GM21515 (cell line): ENCODE measurements at regions not wholly inside any gene's neighbourhood (a gene's known extent, or its start where the extent isn't known, plus 50 kb on each side); places are given as distances from the start of the nearest gene placed in this dataset.
"Not testable (repeated sequence)": the region's sequence is repeated elsewhere in the genome, so short reads cannot be mapped to it uniquely, and the experiment has no call there.

Experiments
- ATAC-seq: cut with Tn5 transposase; IDR thresholded peaks from one replicate; pipeline ENCODE4 v1.9.1; 2021; ENCODE audit not compliant: unreplicated experiment

DNA sequence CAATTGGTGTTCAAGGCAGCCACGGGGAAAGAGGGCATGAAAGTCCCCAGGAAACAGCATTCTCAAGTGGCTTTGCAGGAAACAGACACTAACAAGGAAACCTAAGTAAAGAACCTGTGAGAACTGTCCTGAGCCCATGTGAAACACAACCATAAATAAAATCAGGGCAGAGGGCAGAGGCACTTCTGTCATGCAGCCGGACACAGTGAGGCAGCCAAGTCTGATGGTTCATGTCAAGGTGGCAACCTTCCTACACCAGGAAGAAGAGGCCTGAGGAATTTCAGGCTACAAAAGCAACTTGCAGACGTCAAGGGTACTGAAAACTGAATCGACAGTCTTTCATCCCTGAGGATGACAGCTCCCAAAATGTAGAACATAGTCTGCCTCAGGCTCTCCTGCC, 458.2 kb upstream of the NPVF start:
- no peak for ATAC-seq

DNA sequence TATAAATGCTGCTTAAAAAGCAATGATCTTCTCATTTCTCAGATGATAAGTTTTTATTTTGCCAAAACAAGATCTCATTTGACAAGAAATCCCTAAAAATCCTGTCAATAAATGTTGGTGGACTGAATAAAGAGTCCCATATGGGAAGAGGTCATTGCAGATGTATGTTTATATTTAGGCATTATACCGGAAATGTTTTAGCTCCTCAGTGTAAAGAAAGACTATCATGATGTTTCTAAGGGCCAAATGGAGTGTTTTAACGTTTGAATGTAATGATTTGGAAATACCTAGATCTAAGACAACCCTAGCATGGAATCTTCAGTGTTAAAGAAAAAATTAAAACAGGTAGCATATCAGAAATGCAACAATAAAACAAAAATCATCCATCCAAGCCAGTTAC, 457.8 kb upstream of the NFE2L3 start:
- no peak for ATAC-seq

DNA sequence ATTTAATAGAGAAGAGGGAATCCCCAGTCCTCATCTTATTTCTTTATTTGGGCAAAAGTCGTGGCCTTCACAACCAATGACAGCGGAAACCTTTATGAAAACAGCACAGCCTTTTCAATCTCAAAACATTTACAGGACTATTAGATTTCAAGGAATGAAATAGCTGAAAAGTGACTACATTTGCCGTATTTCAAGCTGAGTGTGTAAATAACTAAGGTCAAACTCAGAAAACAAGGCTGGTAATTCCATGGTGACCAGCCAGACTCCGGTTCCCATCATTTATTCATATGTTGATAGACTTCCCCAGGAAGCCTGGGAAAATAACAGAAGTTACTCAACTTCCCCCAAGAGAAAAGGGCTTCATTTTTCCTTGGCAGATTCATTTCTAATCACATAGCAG, 457.3 kb upstream of the NFE2L3 start:
- no peak for ATAC-seq

DNA sequence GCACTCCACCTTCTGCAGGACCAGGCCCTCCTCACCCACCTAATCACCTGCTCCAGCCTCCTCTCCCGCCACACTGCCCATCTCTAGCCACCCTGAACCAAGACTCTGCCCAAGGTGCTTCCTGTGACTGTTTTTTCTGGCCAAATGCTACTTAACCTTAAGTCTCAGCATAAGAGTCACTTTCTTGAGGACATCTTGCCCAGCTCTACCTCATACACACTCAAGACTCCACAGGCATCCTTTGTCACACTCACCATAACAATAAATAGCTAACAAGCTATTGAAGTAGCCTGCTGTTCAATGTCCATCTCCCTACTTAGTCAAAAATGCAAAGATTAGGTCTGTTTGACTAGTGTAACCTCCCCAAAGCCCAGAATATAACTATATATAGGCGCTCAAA, 455.4 kb upstream of the NFE2L3 start:
- ATAC-seq: no peak

DNA sequence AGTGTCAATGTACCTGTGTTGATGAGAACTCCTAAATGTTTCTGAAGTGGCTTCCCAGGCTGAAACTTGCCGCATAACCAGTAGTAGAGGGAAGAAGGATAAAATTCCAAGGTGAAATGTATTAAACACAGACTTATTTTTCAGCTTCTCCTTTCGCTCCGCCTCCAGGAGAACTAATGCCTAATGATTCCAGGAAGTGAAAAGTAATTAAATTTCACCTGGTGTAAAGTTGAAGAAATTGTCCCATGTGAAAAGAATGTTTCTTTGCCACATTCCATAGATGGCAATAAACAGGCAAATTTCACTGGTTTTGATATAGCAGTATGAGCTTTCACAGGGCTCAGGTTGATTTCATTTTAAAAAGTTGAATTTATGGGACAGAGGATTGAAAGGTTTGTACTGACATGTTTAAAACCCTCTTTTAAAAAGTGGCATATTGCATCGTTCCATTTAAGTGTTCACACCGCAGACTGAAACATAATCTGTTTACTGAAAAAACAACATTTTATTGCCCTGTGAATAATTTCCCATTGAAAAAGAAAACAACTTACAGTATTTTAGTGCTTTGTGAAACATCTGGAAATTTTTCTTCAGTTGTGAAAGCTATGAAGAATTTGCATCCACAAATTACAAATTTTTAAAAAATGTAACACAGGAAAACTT, 453.4 kb upstream of the NFE2L3 start:
- no peak for ATAC-seq

DNA sequence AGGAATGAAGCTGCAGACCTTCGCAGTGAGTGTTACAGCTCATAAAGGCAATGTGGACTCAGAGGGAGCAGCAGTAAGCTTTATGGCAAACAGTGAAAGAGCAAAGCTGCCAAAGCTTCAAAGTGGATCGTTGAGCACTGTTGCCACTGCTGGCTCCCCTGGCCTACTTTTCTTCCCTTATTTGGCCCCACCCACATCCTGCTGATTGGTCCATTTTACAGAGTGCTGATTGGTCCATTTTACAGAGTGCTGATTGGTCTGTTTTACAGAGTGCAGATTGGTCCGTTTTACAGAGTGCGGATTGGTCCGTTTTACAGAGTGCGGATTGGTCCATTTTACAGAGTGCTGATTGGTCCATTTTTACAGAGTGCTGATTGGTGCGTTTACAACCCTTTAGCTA, 451.9 kb upstream of the NFE2L3 start:
- not testable (repeated sequence) for ATAC-seq

DNA sequence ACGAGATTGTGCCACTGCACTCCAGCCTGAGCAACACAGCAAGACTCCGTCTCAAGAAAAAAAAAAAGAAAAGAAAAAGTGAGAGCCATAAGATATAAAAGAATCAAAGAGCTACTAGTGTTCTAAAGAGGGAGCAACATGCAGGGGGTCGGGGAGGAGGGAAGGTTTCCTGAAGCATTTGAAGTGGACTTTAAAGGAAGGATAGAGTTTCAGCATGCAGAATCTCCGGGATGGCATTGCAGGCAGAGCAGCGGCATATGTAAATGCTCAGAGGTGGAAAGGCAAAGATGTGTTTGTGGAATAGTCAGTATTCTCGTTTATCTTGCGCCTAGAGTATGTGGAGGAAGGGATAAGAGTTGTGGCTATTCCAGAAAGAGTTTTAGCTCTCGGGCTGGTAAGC, 447.6 kb upstream of the NFE2L3 start:
- ATAC-seq: no peak

DNA sequence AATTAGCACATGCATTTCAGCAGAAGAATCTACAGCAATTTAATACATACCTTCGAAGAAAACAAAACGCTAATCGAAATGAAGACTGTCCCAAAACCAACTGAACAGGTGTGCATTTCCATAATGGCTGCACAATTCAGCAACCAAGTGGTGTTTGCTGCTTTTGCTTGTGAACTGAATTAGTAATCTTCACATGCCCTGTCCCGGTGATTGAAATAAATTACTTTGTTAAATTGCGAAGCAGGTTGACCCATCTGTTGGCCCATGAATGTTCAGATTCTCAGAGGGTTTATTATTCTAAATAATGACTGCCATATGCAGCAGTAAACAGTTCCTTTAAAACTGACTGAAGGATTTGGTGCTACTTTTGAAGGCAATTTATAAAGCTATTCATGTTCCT, 445.2 kb upstream of the NFE2L3 start:
- no peak for ATAC-seq

DNA sequence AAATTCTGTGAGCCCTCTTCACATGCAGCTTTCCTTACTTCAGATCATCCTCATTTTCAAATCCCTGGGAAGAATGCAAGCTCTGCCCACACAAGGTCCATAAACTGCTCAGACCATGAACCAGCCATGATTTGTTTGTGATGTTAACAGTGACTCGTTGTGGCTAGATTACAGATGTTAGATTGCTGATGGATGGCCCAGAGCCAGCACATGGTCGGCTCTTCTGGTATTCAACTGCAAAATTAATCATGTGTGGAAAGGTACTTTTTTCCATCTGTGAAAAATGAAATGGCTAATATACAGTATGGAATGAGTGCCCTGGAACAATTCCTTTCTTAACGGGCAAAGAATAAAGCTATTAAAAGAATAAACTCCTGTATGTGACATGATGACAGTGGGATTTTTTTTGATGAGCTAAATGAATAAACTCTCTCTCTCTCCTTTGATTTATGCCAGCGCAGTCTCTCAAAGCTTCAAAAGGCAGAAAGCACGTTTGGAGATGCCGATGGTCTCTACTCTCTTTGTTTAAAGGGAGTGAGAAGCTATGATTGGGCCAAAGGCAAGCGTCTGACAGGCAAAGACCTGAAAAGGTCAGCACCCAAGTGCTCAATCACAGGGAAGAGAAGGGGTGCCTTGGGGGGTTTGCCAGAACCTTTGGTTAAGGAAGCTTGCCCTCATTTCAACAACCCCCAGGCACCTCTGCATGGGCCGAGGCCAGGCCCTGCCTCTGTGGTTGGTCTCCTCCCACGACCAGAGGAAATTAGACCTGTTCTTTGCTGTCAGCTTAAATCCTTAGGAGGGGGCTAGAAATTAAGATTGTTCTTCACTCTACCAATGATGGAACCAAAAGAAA, 444.0 kb upstream of the NFE2L3 start:
- no peak for ATAC-seq

DNA sequence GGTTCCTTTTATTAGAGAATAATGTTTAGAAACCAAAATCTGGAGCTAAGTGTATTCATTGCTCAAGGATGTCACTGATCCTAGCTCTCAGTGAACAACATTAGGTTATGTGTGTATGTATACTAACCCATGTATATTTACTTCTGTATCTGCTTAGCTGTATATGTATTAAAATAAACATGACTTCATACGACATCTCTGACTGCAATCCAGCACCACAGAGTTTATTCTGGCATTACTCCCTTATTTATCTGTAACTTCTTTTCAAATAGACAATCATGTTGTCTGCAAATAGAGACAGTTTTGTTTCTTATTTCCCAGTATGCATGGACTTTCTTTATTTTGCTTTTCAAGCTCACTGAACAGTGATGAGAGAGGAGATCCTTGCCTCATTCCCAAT, 441.0 kb upstream of the NFE2L3 start:
- ATAC-seq: no peak

DNA sequence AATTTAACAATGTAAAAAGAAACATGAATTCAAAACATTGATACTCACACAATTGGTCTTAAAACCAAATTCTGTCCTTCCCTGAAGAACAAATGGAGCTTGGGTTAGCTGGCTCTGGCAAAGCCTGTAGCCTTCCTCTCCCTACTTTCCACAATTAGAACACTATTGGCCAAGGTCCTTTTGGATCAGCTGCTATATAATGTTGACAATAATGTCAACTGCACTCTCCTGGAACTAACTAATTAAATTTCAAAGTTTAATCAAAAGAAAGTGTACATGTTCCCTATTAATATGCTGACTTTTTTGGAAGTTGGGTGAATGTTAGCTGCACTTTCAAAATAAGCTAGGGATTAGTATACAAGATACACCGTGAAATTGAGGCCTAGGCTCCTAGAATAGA, 440.1 kb upstream of the NFE2L3 start:
- ATAC-seq: no peak

DNA sequence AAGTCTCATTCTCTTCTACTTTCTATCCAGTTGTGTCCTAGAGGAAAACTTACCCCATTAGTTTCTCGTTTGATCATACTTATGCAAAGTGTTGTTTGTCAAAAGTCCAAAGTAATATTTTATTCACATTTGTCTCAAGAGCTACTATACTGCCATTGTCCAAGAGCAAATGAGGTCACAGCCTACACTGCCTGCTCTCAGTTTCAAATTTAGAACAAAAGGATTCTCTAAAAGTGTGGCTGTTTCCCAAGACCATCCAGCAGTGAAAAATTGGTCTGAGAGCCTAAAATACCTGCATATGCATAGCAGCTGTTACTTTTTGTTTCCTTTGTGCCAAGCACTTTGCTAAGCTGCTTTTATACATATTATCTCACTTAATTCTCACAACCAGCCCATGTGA, 439.5 kb upstream of the NFE2L3 start:
- ATAC-seq: no peak

DNA sequence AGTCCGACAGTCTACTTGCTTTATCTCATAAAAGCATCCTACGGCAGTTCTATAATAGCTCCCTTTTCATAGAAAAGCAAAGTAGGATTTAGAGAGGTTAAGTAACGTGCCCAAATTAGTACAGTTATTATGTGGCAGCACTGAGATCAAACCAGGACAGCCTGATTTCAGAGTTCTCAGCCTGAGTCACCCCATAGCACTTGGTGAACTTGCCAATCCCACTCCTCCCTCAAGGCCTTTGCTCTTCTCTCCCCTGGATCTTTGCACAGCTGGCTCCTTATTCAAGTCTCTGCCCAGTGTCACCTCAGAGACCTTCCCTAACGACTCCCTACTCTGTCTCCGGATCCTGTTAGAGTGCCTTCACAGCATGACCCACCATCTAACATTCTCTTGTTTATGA, 438.0 kb upstream of the NFE2L3 start:
- ATAC-seq: no peak

DNA sequence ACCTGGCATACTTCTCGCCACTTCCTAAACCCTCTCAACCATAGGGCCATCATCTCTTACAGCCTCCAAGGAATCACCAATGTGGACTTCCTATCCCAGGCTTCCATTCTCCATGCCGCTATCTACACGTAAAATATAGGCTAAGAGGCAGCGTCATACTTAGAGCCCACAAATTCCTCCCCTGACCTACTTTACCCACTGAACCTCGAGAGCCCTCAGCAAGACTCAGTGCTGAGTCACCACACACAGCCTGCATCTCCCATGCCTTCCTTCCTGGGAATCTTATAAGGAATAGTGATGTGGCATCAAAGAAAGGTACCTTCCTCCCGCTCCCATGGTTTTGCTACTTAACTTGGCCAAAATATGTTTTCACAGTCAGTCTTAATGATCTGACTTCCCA, 435.6 kb upstream of the NFE2L3 start:
- ATAC-seq: no peak

DNA sequence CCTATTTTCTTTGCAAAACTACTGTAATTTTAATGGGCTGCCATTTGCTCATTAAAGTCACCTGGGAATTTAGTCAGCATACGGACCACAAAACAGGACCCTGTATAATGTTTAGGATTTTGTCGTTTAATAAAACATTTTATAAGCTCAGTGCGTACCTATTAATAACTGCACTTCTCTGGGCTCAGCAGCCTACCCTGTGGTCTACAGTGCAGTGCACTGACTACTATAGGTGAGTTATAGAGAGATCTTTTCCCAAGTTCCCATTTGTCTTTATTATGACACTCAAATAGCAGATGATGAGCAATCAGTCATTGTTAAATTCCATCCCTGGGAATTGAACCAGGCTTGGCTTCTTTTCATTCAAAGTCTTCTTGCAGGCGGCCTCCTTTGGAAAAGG, 433.4 kb upstream of the NFE2L3 start:
- ATAC-seq: no peak

DNA sequence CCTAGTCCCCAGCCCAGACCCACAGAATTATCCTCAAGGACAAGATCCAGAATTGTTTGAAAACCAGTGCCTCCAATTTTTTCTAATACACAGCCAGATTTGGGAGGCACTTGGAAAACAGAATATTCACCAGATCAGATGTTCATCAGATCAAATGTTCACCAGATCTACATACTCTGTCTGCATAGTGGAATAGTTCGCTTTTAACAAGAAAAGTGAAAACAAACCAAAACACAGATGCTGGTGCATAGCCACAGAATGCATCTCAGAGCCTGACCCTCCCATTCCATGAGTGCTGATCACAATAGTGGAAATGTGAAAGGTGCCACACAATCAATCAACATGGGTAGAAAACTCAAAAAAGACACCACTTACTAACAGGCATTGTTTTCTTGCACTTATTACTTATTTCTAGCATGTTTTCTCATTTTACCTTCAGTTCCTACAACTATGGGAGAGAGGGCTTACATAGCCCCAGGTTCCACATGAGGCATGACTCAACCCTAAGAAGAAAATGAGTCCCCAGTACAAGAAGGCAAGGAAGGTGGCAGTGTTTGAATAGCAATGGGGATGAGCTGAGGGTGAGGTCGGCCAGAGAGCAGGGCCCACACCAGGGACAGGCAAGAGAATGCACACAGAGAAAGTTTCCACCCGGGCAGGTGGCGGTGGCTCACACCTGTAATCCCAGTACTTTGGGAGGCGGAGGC, 432.7 kb upstream of the NFE2L3 start:
- ATAC-seq: no peak

DNA sequence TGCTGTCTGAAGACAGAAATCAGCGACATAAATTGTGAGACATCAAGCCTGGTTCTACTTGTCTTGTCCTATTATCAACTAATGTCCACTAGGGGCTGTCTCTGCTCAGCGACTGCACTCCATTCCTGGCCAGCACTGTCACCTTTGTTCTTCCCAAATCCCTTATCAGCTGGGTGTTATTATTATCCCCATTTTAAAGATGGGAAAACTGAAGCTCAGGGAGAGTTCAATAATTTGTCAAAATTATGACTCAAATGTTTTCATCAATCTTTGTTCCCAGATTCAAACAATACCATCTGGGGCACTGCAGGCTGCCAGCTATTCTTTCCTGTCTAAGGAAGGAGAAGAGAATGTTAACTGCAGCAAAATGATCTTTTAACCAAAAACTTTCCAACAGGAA, 431.6 kb upstream of the NFE2L3 start:
- no peak for ATAC-seq

DNA sequence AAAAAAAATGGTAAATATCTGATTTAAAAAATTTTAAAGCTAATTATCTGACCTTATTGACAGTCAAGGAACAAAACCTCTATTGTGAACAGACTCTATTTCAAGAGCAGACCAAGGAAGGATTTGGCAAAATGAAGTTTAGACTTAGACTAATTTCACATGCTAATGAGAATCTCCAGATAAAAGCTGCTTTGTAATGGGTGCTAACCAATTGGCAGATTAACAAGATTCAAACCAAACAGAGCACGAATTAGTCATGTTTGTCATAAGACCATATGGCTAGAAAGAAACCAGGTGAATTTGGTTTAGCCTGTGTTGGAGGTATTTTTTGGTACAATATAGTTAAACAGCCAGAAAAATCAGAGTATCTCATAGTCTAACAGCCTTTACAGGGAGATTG, 429.1 kb upstream of the NFE2L3 start:
- ATAC-seq: no peak

DNA sequence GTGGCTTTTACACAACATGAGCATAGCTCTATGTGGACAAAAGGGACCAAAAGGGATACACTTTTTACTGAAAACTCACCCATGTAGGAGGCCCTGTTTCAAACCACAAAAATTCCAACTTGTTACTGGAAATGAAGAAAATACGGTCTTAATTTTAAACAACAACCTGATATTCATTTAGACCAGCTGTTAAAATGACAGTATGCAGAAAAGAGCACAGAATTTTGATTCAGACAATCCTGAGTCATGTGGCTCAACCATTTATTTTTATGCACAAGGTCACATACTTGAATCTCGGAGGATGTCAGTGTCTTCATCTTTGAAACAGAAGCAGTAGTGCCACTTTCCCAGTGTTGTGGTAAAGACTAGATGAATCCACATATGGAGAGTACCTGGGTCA, 426.5 kb upstream of the NFE2L3 start:
- ATAC-seq: no peak

DNA sequence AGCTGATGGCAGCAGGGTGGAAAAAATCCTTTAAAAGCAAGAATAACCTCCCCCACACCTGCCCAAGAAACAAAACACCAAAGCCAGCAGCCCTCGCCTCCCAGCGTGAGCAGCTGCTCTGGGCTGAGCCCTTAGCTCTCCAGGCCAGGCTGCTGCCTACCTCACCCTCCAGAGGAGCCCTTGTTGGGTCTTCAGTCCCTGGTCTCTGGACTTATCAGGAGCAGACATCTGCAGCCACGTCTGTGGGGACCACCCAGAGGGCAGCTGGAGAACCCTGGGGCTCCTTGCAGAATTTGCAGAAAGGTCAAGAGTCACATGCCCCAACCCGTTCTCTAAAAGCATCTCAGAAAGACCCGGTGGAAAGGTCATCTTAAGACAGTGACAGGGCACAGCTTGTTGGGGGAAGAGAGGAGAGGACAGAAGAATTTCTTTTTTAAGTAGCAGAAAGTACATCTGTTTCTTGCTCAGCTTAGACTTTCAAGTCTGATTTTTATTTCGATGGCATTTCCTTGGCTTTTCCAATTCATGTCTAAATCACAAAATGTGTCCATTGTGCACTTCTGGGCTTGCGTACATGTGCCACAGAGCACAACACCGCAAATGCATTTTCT, 425.7 kb upstream of the NFE2L3 start:
- ATAC-seq: no peak

DNA sequence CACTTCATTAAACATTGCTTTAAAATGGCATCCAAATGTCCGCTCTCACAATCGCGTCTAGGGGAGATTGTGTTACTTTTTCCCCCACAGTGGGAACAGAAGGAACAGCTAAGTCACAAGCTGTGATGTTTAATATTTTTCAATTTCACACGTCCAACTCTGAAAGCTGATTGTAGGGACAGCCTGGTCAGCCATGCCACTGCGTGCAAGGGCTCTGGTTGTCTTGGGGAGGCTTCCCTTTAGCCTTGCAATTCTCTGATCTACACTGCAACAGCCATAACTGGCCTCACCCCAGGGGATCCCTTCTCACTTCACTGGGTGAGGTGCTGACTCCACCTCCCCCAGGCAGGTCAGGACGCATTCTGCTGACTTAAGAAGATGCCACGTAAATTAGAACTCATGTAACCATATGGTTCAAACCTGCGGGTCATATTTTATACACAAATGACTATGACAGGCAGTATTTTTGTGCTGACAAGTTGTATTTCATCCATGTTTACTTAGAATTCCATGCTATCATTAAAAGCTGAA, 425.2 kb upstream of the NFE2L3 start:
- no peak for ATAC-seq
